Spleen (tissue), 7 donors: ENCODE measurements at regions not wholly inside any gene's neighbourhood (a gene's known extent, or its start where the extent isn't known, plus 50 kb on each side); places are given as distances from the start of the nearest gene placed in this dataset.

Experiments
- CTCF ChIP-seq, 11 experiments: fragments of 200-600 bp in 7 of 11; fragments of 450-650 bp in 4 of 11; sonication (generic) in 4 of 11; IDR thresholded peaks in 8 of 11; conservative IDR thresholded peaks in 3 of 11; 1 replicate in 7 of 11; 2 replicates in 4 of 11; pipeline versions ENCODE4 v1.4.0 to v1.8.0; 2016 to 2021; ENCODE audit warnings: antibody characterized with exemption in 11 of 11, inconsistent platforms in 4 of 11, mild to moderate bottlenecking in 1 of 11
- POLR2A ChIP-seq, 3 donors: fragments of 450-650 bp; IDR thresholded peaks; one replicate each; pipeline ENCODE4 v1.5.1; 2017; ENCODE audit warnings: antibody characterized with exemption in 3 of 3, mild to moderate bottlenecking in 1 of 3
- POLR2AphosphoS5 ChIP-seq, 3 donors: sonication (generic); formaldehyde crosslinking; IDR thresholded peaks; one replicate each; pipeline ENCODE4 v1.5.1; 2017; ENCODE audit warnings: antibody characterized with exemption in 3 of 3
- donor health status: DM: no; HTN: no; CAD: no; lungs with moderate emphysema.
- donor health status: DM: no; HTN: no; CAD: no.
- donor health status: DM: no; HTN: no; CAD: no.

GRCh38 chr6:156391977-156392376 lies 385.2 kb upstream of the ARID1B start:
- TF ChIP-seq POLR2AphosphoS5 (IDR thresholded peaks at IDR 0.05) (no peak), CTCF (IDR thresholded peaks at IDR 0.05 in 8 of 11, conservative IDR thresholded peaks at IDR 0.05 in 3 of 11) (no peak), POLR2A (IDR thresholded peaks at IDR 0.05) (no peak)
